HL-60 (cell line): ENCODE measurements at regions not wholly inside any gene's neighbourhood (a gene's known extent, or its start where the extent isn't known, plus 50 kb on each side); places are given as distances from the start of the nearest gene placed in this dataset.

ENCODE experiments used
- CTCF ChIP-seq: IDR thresholded peaks from one replicate; pipeline ENCODE4 v1.5.1; 2011; ENCODE audit warnings: low read length, control low read depth, inconsistent platforms; ENCODE audit not compliant: insufficient read depth
- POLR2AphosphoS5 ChIP-seq: IDR thresholded peaks from 2 replicates; pipeline ENCODE4 v1.6.1; 2012; ENCODE audit warnings: low read depth

- TF ChIP-seq CTCF (no peak), POLR2AphosphoS5 (no peak)
These were observed 475.9 kb downstream of the TLE1 start for GRCh38 chr9:81213456-81213855.
